IMR-90 (cell line): ENCODE measurements at regions not wholly inside any gene's neighbourhood (a gene's known extent, or its start where the extent isn't known, plus 50 kb on each side); places are given as distances from the start of the nearest gene placed in this dataset.

Experiments used
- ATAC-seq: fragments of 200-7000 bp; cut with Tn5 transposase; 2 replicates; pipeline ENCODE4 v1.9.1; 2020; ENCODE audit warnings: low read depth, mild to moderate bottlenecking, moderate library complexity
- BruUV-seq: library from RNA; stranded (reverse); fragments of 400-500 nt; replicated peaks from 2 replicates; lab custom pipeline; 2021; lab: Mats Ljungman, UMichigan
- CTCF ChIA-PET: fragments of 300-600 bp; formaldehyde crosslinking; extraction: SDS; loops from one replicate; lab custom pipeline; 2021; ENCODE audit warnings: antibody characterized with exemption; lab: Yijun Ruan, JAX
- POLR2A ChIA-PET: fragments of 300-600 bp; sonication (Branson Sonifier 250); formaldehyde crosslinking; loops from one replicate; lab custom pipeline; 2022; ENCODE audit warnings: antibody characterized with exemption; ENCODE audit not compliant: unreplicated experiment; lab: Charles Lee
- DNase-seq: peaks from one replicate; pipeline ENCODE4 v3.0.0; 2013
- H2AFZ ChIP-seq: replicated peaks from 2 replicates; pipeline ENCODE3; 2013; ENCODE audit warnings: low read length, mild to moderate bottlenecking; ENCODE audit not compliant: poor library complexity
- H2AK5ac ChIP-seq: 2 replicates; pipeline ENCODE4 v1.6.1; 2013; ENCODE audit warnings: low read depth, low read length, inconsistent platforms
- H2AK9ac ChIP-seq: replicated peaks from 2 replicates; pipeline ENCODE3; 2013; ENCODE audit warnings: mild to moderate bottlenecking, low read depth, low read length, moderate library complexity; ENCODE audit not compliant: poor library complexity
- H2BK120ac ChIP-seq: 2 replicates; pipeline ENCODE4 v1.6.1; 2013; ENCODE audit warnings: low read depth, low read length, inconsistent platforms
- H2BK15ac ChIP-seq: 3 replicates; pipeline ENCODE4 v1.6.1; 2013; ENCODE audit warnings: low read depth, low read length, inconsistent platforms
- H2BK20ac ChIP-seq: 2 replicates; pipeline ENCODE4 v1.6.1; 2013; ENCODE audit warnings: low read depth, mild to moderate bottlenecking, inconsistent platforms, low read length, moderate library complexity
- H2BK5ac ChIP-seq: 2 replicates; pipeline ENCODE4 v1.6.1; 2013; ENCODE audit warnings: mild to moderate bottlenecking, low read depth, low read length, inconsistent platforms; ENCODE audit not compliant: poor library complexity, severe bottlenecking
- H3K14ac ChIP-seq: replicated peaks from 2 replicates; pipeline ENCODE4 v1.6.1; 2013; ENCODE audit warnings: low read depth, low read length, inconsistent platforms
- H3K18ac ChIP-seq: 2 replicates; pipeline ENCODE4 v1.6.1; 2013; ENCODE audit warnings: low read depth, low read length, control low read depth
- H3K23ac ChIP-seq: 2 replicates; pipeline ENCODE4 v1.6.1; 2013; ENCODE audit warnings: low read depth, low read length, inconsistent platforms
- H3K27ac ChIP-seq: 2 replicates; pipeline ENCODE4 v1.5.1; 2013; ENCODE audit warnings: mild to moderate bottlenecking, control low read depth, low read length; ENCODE audit not compliant: insufficient read depth
- H3K27me3 ChIP-seq: 2 replicates; pipeline ENCODE4 v1.6.1; 2013; ENCODE audit warnings: low read length; ENCODE audit not compliant: control insufficient read depth, insufficient read depth
- H3K36me3 ChIP-seq: 2 replicates; pipeline ENCODE4 v1.6.1; 2013; ENCODE audit warnings: low read length, mixed read lengths; ENCODE audit not compliant: control insufficient read depth, insufficient read depth
- H3K4ac ChIP-seq: 2 replicates; pipeline ENCODE4 v1.6.1; 2013; ENCODE audit warnings: low read depth, low read length, inconsistent platforms
- H3K4me1 ChIP-seq: 2 replicates; pipeline ENCODE4 v1.6.1; 2013; ENCODE audit warnings: low read length, mixed read lengths; ENCODE audit not compliant: control insufficient read depth, insufficient read depth
- H3K4me2 ChIP-seq: 2 replicates; pipeline ENCODE4 v1.6.1; 2013; ENCODE audit warnings: low read depth, mild to moderate bottlenecking, control low read depth, low read length, moderate library complexity
- H3K4me3 ChIP-seq: 2 replicates; pipeline ENCODE4 v1.5.1; 2013; ENCODE audit warnings: low read depth, mild to moderate bottlenecking, control low read depth, low read length, moderate library complexity; ENCODE audit not compliant: insufficient read depth
- H3K56ac ChIP-seq: 2 replicates; pipeline ENCODE4 v1.6.1; 2013; ENCODE audit warnings: low read length, inconsistent platforms; ENCODE audit not compliant: insufficient read depth; ENCODE audit errors: extremely low read depth
- H3K79me1 ChIP-seq, 2 experiments: 2 replicates each; pipeline ENCODE4 v1.6.1; 2013; ENCODE audit warnings: low read length in 2 of 2, inconsistent platforms in 1 of 2, low read depth in 1 of 2
- H3K9ac ChIP-seq: 2 replicates; pipeline ENCODE4 v1.6.1; 2013; ENCODE audit warnings: low read depth, low read length, control low read depth
- H3K9me1 ChIP-seq: 2 replicates; pipeline ENCODE4 v1.6.1; 2013; ENCODE audit warnings: low read length, inconsistent platforms; ENCODE audit not compliant: insufficient read depth
- H3K9me3 ChIP-seq: 2 replicates; pipeline ENCODE4 v1.6.1; 2013; ENCODE audit warnings: low read length; ENCODE audit not compliant: control insufficient read depth, insufficient read depth
- H4K20me1 ChIP-seq: 2 replicates; pipeline ENCODE4 v1.6.1; 2013; ENCODE audit warnings: low read length, inconsistent platforms; ENCODE audit not compliant: insufficient read depth
- H4K5ac ChIP-seq: 2 replicates; pipeline ENCODE4 v1.6.1; 2013; ENCODE audit warnings: mild to moderate bottlenecking, low read depth, low read length, control low read depth
- H4K8ac ChIP-seq, 2 experiments: 2 replicates each; pipeline ENCODE4 v1.6.1; 2013; ENCODE audit warnings: low read depth in 2 of 2, low read length in 2 of 2, control low read depth in 1 of 2, inconsistent platforms in 1 of 2
- H4K91ac ChIP-seq: 2 replicates; pipeline ENCODE4 v1.6.1; 2013; ENCODE audit warnings: low read depth, low read length, inconsistent platforms; ENCODE audit not compliant: insufficient read depth
- FOS ChIP-seq: fragments of 150-350 bp; IDR thresholded peaks from 2 replicates; pipeline ENCODE4 v1.6.1; 2016; ENCODE audit warnings: low read depth, low read length
- NFE2L2 ChIP-seq: fragments of 150-350 bp; IDR thresholded peaks from 2 replicates; pipeline ENCODE4 v1.6.1; 2016; ENCODE audit warnings: low read depth, mild to moderate bottlenecking, low read length
- POLR2A ChIP-seq: IDR thresholded peaks from 2 replicates; pipeline ENCODE4 v1.6.1; 2012; ENCODE audit warnings: mild to moderate bottlenecking, low read depth, low read length
- WGBS, 2 experiments: methylation state at CpG; one replicate each; pipeline versions ENCODE4 v1.1.5 to v1.1.7; 2013; ENCODE audit warnings: missing lambda C conversion rate in 2 of 2; ENCODE audit not compliant: insufficient read length in 1 of 2; ENCODE audit errors: extremely low coverage in 2 of 2; 5-methylcytosine and 5-hydroxymethylcytosine counted together
- dilution Hi-C: fragments of 300-500 bp; cut with HindIII; formaldehyde crosslinking; loops from one replicate; pipeline ENCODE4 v1.14.3; 2018; ENCODE audit warnings: low sequenced_read_pairs; ENCODE audit not compliant: unreplicated experiment
- in situ Hi-C: fragments of 300-500 bp; cut with MboI; formaldehyde crosslinking; loops from 3 replicates; pipeline ENCODE4 v1.14.3; 2019; ENCODE audit warnings: low sequenced_read_pairs, inconsistent platforms, mixed read lengths
- intact Hi-C: fragments of 100-400 bp; cut with micrococcal nuclease; formaldehyde crosslinking; loops from 2 replicates; pipeline ENCODE4 v1.10.0; 2022
- TF ChIP-seq, protein P1 (sequence below): fragments of 150-350 bp; IDR thresholded peaks from 2 replicates; pipeline ENCODE4 v1.6.1; 2016; ENCODE audit warnings: low read depth, mild to moderate bottlenecking, low read length, moderate library complexity, borderline replicate concordance

DNA sequence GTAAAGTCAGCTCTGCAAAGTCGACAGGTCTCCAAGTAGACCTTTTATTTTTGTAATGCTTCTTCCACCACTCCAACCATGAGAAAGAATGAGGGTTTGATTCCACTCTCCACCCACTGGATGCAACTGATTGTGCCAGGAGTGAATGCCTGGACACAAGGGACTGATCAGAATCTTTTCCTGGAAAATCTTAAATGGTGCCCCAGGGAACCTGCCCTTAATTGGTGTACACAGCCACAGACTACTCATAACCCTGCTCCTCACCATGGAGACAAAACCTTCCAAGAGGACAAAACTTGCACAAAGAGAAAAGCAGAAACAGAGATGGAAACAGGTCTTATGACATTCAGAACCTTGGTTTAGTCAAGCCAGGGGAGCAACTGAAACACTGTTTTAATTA is 208.6 kb upstream of the BRINP1 start:
- WGBS, 2 experiments: no CpG with 5 or more reads among the region's 1 CpG
- 0 out of 2 replicates have a peak, but pooled peaks cover 5% of the 10 kb centered on the region for H3K9me3 ChIP-seq
- H3K18ac ChIP-seq: no peak overlapping the region
- no peak overlapping the region for H3K4me3 ChIP-seq
- no peak overlapping the region for H2BK15ac ChIP-seq
- dilution Hi-C loops: no loop called here
- H3K27ac ChIP-seq: no peak overlapping the region
- H3K56ac ChIP-seq: no peak overlapping the region
- no peak for ATAC-seq
- H3K9ac ChIP-seq: no peak overlapping the region
- in situ Hi-C loops: no loop called here
- H3K4me2 ChIP-seq: no peak overlapping the region
- ChIA-PET POLR2A (no interaction called here), CTCF (no interaction called here)
- H3K79me1 ChIP-seq: no peaks in the 10 kb centered on the region
- H3K4ac ChIP-seq: no peak overlapping the region
- H3K4me1 ChIP-seq: no peaks in the 10 kb centered on the region
- no peak for TF ChIP-seq NFE2L2
- no peak for TF ChIP-seq FOS
- TF ChIP-seq, protein P1, sequence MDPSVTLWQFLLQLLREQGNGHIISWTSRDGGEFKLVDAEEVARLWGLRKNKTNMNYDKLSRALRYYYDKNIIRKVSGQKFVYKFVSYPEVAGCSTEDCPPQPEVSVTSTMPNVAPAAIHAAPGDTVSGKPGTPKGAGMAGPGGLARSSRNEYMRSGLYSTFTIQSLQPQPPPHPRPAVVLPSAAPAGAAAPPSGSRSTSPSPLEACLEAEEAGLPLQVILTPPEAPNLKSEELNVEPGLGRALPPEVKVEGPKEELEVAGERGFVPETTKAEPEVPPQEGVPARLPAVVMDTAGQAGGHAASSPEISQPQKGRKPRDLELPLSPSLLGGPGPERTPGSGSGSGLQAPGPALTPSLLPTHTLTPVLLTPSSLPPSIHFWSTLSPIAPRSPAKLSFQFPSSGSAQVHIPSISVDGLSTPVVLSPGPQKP: no peak
- TF ChIP-seq POLR2A: no peak
- no peak overlapping the region for H4K5ac ChIP-seq
- BruUV-seq: no TSS peak
- H2BK120ac ChIP-seq: no peak overlapping the region
- no peak for DNase-seq
- H4K8ac ChIP-seq: no peak overlapping the region
- no peaks in the 10 kb centered on the region for H3K9me1 ChIP-seq
- no peak overlapping the region for H3K14ac ChIP-seq
- no peak overlapping the region for H2AFZ ChIP-seq
- no peaks in the 10 kb centered on the region for H4K20me1 ChIP-seq
- H2AK9ac ChIP-seq: no peak overlapping the region
- H2AK5ac ChIP-seq: no peak overlapping the region
- intact Hi-C loops: no loop called here
- H4K91ac ChIP-seq: no peak overlapping the region
- H2BK20ac ChIP-seq: no peak overlapping the region
- H3K23ac ChIP-seq: no peak overlapping the region
- H3K36me3 ChIP-seq: no peaks in the 10 kb centered on the region
- H2BK5ac ChIP-seq: no peak overlapping the region
- H3K27me3 ChIP-seq: no peaks in the 10 kb centered on the region
